Activated CD4-positive, alpha-beta T cell treated with anti-CD3 and anti-CD28 coated beads, Interleukin-2, amount 50 U/mL, for 1 hour (primary cell): ENCODE measurements at regions not wholly inside any gene's neighbourhood (a gene's known extent, or its start where the extent isn't known, plus 50 kb on each side); places are given as distances from the start of the nearest gene placed in this dataset.
"Not testable (repeated sequence)": the region's sequence is repeated elsewhere in the genome, so short reads cannot be mapped to it uniquely, and the experiment has no call there.

Source experiments
- DNase-seq: peaks from one replicate; pipeline ENCODE4 v3.0.0-alpha.2; 2020

- DNase-seq: no peak
Observed at GRCh38 chr19:30281906-30282305, 90.3 kb upstream of the ZNF536 start.

DNA sequence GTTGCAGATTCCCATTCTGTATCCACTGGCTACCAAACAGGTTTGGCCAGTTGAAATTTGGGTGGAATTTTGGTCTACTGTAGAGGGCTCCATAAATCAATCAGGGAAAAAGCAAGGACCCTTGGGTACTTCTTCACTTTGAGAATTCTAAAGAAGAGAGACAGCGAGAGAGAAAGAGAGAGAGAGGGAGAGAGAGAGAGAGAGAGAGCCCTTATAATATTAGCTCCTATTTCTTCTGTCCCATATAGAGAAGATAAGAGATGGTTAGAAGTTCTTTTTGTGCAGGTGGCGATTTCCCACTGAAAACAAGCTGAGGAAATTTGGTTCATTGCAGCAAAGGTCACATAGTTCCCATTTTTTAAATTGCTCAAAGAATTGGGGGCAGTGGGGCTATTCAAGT lies 88.6 kb upstream of the ZNF536 start:
- DNase-seq: no peak

DNA sequence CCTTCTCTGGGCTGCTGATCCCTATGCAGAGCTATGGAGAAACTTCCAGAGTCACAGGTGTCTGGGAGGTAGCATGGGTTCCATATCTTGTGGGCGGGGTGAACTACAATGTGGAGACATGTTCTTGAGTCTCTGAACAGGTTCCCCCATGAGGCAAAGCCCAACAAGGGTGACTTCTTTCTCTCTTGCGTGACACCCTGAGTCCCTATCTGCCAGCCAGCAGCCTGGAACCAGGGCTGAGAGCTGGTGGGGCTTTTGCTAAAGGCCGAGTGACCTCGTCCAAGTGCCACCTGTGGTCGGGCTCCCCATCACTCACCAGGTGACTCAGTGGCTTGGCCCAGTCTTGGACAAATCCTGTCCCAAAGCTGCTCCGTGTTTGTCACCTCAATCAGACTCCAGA lies 88.0 kb upstream of the ZNF536 start:
- DNase-seq: no peak

DNA sequence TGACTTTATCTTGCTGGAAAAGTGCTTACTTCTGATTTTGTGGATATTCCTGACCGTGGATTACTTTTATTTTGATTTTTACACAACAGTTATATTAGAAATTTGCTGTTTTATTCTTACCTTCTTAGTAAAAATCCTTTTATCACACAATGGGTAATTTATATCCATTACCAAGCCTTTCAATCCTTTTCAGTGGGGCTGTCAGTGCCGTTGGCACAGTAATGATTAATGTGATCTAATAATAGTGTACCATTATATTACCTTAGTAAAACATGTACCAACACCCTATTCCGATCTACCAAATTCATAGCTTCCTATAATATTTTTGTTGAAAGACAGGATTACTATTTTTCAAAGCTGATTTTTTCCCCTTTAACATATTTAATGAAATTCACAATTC lies 87.3 kb upstream of the ZNF536 start:
- DNase-seq: no peak

GRCh38 chr19:30286378-30286777 lies 85.8 kb upstream of the ZNF536 start:
- no peak for DNase-seq

GRCh38 chr19:30287259-30287658 lies 84.9 kb upstream of the ZNF536 start:
- DNase-seq: no peak

DNA sequence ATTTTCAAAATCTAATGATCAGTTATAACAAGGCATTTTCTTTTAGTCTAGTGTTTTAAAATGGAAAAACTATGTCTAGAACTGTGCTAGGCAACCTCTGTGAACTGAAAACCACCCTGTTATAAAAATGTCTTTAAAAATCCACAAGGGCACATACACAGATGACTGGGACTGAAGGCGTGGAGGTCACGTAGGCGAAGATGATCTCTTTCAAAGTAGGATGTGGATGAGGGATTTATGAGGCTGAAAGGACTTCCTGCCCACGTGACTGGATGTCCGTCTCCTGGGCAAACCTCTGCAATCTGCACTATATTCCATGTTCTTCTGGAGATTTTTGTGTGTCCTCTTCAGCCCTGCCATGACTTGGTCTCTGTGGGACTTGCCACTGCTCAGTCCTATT lies 84.2 kb upstream of the ZNF536 start:
- no peak for DNase-seq

- DNase-seq: no peak
Observed at GRCh38 chr19:30288911-30289310, 83.3 kb upstream of the ZNF536 start.

DNA sequence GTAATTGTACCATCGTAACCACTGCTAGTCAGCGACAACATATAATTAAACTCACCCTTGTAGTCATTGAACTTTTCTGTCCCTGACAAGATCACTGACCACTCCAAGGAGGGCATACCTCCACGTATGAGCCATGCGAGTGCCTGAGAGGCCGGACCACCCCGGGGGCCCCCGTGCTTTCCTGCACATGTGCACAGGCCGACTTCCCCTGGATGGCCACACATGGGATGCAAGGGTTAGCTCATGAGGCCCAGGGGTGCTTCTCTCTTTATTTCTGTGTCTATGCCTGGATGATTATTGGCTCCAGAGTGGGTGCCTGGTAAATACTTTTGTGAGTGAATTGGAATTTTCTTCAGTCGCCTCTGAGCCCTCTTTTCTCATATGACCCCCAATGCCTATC lies 82.8 kb upstream of the ZNF536 start:
- no peak for DNase-seq

- DNase-seq: not testable (repeated sequence)
Observed at GRCh38 chr19:30290805-30291204, 81.4 kb upstream of the ZNF536 start.

DNA sequence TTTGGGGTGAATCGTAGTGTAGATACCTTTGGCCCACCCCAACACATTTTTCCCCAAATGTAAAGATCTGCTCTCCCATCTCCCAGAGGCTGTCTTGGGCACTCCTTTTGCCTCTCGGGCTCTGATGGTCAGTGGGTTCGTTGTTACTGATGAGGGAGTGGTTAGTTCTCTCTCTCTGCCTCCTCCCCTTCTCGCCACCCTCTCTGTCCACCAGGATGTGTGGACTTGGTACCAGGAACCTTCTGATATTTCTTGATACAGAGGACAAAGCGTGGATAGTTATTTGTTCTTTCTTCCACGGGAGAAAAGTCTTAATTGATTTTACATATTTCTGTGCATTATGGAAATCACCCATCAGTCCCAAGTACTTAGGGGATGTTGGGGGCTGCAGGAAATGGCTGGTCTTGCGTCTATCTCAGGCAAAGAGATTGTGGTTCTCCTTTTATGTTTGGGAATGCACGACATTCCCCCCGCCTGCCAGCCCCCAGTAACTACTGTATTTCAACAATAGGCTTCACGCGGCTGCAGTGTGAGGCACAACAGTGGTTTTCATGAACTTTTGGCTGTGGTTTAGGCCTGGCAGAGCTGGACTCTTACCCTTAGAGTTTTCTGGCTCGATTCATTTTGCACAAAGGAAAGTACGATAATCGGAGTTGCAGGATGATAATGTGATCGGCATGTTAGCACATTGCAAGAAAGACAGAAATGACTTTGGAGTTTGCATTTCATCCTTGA lies 79.0 kb upstream of the ZNF536 start:
- no peak for DNase-seq

GRCh38 chr19:30297969-30298368 lies 74.2 kb upstream of the ZNF536 start:
- DNase-seq: no peak

DNA sequence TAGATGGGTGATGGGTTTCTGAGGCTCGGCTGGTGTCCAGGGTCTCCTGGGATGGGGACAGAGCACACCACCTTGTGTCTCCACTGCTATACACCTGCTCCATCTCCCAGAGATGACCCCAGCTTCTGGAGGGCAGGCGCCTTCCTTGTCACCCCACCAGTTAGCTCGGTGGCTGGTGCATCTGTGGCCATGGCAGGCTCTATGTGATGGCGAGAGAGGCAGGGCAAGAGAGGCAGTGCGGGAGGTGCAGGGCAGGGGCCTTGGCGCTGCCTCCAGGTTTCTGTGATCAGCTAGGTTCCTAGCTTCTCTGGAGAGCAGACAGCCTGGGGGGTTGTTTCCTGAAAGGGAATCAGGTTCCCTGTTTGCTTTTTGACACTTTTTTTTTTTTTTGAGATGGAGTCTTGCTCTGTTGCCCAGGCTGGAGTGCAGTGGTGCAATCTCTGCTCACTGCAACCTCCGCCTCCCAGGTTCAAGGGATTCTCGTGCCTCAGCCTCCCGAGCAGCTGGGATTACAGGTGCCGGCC lies 69.0 kb upstream of the ZNF536 start:
- no peak for DNase-seq

- DNase-seq: no peak
Observed at GRCh38 chr19:30304540-30304939, 67.6 kb upstream of the ZNF536 start.

DNA sequence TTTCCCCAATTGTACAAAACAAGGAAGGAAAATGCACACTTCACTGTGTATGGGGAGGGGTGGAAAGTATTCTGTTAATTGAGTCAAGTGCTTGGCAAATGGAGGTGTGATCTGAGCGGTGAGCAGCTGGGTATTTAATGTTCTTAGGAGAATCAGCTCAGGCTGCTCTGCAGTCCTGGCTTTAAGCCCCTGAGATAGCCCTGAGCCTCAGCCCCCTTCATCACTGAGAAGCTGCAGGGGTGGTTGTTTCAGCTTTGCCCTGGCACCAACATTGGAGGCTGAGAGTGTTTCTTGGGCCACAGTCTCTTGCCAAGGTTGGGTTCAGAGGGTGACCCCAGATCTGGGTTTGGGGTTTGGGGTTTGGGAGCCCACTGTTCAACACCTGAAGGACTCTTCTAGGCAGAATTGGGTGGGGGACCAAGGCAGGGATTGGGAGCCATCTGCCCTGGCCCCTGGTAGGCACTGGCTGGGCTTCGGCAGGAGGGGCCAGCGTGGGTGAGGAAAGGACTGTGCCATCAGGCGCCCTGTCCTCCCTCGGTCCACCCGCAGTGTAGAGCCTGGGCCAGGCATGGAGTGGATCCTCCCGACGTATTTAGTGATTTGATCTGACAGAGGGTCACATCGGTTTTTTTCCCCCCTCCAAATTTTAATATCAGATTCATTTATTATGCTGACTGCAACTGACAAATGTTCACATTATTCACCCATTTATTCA lies 66.7 kb upstream of the ZNF536 start:
- DNase-seq: no peak

GRCh38 chr19:30307191-30307974 lies 64.8 kb upstream of the ZNF536 start:
- no peak for DNase-seq

DNA sequence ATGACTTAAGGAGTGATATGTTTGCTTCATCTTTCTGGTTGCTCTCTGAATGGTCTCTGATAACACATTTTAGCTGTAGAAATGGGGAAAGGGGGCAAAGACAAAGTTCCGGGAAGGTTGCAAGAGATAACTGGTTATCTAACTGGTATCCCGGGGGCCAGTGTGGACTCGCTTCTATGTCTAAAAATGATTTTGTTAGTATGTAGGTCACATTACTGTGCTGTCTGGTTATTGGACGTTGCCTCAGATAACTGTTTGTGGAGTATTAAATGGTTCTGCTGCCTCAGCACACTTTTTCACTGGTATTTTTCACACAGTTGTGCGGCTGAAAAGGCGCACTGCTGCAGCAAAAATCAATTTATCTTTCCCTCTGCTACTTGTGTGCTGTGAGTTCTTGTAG lies 63.0 kb upstream of the ZNF536 start:
- no peak for DNase-seq

DNA sequence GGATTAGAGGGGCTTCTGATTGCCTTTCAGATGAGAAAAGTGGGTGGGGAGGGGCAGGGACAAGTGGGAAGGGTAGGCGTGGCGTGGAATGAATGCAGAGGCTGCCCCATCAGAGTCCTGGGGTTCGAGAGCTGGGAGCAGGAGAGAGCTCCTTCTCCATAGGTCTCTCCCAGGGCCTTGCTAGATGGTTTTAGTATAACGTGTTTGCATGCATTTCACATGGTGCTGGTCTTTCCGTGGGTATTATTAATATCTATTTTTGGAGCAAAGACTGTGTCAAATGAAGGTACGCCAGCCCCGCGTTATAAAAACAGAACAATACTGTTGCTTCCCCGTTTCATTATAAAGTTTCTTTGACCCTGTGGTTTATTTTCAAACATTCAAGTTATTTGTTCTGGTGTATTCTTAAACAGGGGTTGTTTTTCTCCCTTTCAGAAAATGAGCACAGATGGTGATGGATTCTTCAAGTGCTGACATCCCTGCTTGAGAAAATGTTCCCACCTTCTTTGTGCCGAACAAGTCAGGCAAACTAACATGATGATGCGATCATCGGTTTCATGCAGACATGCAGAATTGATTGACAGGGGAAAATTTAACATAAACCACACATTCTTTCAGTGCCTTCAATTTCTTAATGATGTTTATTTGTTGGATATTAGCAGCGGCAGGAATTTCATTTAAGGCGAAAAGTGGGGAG lies 62.1 kb upstream of the ZNF536 start:
- DNase-seq: no peak

- DNase-seq: no peak
Observed at GRCh38 chr19:30310602-30311263, 61.5 kb upstream of the ZNF536 start.

DNA sequence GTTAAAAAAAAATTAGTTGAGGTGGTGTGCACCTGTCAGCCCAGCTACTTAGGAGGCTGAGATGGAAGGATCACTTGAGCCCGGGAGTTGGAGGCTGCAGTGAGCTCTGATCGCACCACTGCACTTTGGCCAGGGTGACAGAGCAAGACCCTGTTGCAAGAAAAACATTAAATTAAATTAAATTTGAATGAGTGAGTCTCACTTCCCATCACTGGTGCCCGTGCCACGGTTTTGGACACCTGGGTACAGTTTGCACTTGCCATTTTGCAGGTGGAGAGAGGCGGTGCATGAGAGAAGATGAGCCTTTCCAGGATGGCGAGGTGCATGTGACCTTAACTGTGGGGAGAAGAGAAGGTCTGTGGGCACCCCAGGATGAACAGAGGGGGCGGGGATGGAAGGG lies 60.3 kb upstream of the ZNF536 start:
- DNase-seq: no peak

- no peak for DNase-seq
Observed at GRCh38 chr19:30312582-30313352, 59.4 kb upstream of the ZNF536 start.

DNA sequence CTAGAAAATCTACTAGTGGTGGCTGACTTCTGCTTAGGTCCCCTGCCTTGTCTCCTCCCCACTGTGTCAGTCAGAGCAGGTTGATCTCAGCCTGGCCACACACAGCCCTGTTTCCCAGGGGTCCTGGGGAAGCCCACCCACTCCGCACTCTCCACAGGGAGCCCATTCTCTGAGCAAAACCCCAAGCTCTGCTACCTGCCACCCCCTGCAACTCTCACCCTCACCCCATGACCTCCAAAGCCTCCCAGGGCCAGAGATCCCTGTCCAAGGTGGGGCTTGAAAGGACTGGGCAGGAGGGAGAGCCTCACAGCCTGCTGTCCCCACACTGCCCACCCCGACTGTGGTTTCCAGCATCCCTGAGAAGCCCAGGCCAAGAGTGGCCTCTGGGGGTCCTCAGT lies 58.8 kb upstream of the ZNF536 start:
- DNase-seq: no peak
